ENCODE measurements at regions not wholly inside any gene's neighbourhood (a gene's known extent, or its start where the extent isn't known, plus 50 kb on each side); places are given as distances from the start of the nearest gene placed in this dataset.
A peak's percentile ranks its signal among the peaks of the same experiment; 100 is the strongest.

DNA sequence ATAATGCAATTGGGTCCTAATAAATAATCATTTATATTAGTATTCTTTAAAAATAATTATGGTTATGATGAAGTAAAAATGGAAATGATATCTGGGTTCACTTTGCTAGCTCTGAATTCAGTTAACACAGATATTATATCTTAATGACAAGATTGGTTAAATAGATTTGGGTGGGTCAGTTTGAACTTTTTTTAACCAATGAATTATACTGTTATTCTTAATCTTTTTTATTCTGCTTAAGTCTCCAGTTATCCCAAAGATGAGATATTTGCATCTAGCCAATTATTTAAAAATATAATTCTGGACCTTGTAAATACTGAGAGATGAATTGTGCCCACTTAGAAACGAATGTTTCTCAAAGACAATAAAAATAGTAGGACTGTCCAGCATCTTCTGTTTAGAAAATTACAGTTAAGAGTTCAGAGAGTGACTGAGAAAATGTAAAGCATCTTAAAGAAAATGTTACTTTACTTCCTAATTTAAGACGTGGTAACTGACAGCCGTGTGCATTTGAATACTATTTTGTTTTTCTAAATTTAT, 345.2 kb downstream of the USP25 start:
- DNase-seq = no peak

DNA sequence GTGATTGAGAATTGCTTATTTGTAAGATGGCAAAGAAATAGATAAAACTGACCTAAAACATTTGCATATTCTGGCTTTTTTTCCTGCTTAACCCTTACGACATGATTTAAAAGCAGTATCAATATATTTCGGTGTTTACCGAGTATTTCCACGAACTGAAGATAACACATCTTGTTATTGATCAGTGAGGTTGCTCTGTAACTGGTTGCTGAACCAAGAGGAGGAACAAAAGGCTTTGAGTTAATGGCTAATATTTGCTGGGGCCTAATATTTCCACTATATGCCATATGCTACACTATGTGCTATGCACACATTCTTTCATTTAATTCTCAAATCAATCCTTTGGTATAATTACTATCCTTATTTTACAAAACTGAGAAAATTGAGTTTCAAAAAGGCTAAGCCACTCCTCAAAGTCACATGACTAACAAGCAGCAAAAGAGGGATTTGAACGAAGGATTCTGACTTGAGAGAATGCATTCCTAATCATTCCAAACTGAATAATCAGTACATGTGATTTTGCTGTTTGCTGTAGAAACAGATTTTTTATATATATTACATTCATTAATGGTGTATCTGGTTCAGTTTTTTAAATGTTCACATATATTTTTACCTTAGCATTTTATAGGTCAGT, 346.0 kb downstream of the USP25 start:
- DNase-seq = no peak

DNA sequence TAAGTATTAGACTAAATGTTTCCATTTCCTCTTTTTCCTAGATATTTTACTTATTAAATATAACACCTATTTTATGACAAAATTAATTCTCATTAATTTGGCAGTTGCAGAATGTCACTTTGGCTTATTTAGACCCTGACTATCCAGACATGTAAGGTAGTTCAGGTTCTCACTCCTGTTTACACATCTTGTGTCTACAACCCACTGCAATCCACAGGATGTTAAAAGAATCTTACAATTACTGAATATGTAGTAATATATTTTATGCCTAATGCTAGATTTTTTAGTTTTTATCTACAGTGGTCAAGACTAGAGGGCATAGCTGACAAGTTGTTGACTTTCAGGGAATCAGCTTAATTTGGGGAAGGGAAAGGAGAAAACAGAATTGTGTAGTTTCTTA, 346.7 kb downstream of the USP25 start:
- no peak for DNase-seq

DNA sequence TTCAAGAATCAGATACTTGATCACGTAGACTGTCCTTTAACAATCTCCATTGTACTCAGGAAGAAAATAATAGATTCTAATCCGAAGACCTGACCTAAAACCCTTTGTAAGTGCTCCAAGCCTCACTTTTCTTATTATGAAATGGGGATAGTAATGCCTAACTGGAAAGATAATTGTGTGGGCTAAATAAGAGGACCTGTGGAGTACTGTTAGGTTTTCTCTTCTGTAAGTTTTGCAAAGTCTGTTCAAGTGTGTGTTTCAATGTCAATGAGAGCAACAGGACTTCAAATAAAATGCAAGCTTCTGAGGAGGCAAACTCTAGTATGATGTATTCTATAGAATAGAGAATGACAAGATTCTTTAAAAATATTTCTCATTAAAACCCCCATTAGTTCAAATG, 348.6 kb downstream of the USP25 start:
- no peak for DNase-seq

DNA sequence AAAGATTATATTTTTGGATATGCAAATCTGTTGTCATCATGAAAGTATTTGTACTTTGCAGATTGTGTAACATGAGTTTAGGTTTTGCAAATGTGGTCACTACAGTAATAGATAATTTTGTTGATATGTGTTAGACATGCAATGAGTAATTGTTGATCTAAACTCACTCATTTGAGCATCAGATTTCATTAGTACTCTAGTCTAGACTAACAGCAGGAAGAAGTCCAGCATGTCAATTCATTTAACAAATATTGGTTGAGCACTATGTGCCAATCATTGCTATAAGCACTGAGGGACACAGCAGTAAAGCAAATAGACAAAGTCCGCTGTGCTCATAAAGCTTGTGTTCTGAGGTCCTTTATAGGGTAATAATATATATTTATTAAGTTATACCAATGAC, 350.0 kb downstream of the USP25 start:
- DNase-seq = no peak

DNA sequence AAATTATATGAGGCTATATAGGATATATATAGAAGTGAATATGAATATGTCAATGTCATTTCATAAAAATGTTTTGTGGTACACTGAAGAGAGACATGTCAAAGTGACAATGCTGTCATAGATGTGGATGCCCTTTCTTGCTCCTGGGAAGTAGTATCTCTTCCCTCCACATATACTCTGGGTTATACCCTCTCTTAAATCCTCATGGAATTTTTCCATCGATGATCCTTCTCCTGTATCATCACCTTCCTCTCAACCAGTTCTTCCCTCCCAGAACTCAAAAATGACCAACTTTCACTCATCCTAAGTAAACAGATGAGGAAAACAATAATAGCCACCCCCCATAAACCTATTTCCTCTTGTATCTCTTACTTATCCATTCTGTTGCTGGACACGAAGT, 351.5 kb downstream of the USP25 start:
- DNase-seq = no peak

DNA sequence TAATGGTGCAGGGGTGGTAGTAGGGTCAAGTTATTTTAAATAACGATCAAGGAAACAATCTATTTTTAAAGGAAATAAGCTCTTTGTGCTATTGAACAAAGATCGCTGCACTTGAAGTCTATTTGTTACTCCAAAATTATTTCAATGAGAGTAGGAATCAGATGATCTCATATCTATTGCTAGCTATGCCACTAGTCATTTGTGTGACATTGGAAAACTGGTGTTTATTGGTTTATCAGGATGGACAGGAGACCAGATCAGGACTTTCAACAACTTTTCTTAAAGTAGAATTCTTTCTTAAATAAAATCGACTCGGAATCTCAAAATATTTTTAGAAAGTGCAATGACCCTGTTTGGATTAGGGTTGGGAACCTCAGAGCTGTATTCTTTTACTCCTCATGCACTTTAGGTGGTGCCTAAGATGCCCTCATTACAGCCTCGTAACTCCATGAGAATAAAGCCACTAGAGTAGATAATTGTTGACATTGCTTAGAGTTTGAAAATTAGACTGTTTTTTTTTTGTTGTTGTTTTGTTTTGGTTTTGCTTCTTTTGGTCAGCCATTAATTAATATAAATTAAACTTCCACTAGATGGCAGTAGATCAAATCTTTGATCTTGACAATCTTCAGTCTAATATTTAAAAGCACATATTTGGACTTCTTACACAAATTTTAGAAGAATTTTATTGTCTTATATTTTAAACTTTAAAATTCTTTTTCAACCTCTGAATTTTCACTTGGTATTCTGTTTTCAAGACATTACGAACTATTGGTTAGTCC, 352.4 kb downstream of the USP25 start:
- peak; percentile 17 for DNase-seq

DNA sequence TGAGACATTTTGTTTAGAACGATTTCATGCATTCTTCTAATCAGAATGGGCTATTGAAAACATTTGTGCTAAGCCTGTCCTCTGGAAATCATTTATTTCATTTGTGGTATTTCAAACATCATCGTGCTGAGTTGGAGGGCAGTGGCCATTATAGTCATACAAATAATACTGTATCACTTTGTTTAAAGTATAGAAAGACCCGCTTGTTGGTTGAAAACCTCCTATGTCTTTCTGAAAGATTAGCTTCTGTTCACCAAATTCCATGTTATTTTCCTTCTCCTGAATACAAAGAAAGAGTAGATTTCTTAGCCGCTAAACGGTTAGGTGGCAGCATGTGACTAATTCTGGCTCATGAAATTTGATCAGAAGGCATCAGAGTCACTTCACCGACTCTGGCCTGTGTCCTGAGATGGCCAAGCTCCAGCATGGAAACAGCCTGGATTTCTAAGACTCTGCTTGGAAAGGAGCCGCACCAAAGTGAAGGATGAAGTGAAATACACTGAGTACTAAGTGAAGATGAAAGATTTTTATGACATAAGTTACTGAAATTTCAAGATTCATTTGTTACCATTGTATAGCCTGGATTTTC, 355.1 kb downstream of the USP25 start:
- DNase-seq = no peak

DNA sequence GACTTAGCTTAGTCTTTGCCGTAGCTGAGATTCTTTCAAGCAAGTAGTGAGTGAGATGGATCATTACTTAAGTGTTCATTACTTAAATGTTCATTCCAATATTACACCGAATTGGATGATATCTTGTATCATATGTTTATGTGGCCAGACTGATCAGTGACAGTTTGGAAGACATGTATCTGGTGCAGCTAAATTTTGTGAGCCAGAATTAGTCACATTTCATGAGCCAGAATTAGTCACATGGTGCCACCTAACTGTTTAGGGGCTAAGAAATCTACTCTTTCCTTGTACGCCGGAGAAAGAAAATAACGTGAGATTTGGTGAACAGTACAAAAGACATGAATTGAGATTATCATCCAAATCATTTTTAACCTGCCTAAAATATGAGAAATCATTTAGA, 355.6 kb downstream of the USP25 start:
- no peak for DNase-seq

DNA sequence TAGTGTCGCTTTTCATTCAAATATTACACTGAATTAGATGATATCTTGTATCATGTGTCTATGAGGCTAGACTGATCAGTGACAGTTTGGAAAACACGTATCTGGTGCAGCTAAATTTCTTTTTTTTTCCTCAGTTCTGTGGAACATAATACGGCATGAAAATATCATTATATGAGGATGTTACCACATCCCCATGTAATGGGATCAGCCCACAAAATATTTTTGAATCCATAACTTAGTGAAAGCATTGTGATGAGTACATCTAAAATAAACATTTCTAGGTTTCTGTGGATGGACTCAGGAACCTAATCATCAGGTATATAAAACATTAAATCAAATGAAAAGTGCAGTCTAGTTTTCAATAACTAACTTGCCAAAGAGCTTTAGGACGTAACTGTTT, 356.3 kb downstream of the USP25 start:
- no peak for DNase-seq

DNA sequence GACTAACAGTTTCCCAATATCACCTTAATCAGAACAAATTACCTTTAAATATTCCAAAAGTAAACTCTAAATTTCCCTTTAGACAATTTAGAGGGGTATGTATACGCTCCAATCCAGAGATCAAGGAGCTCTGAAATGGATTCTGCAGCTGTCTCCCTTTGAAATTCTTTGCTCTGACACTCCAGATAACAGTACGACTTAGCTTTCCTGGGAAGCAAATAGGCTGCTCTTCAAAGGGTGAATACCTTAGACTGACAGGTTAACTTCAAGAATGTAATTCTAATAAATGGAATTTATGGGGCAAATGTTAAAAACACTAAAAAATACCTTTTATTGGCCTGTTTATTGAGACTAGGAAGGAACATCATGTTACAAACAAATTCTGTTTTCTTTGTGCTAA, 357.2 kb downstream of the USP25 start:
- DNase-seq = no peak

DNA sequence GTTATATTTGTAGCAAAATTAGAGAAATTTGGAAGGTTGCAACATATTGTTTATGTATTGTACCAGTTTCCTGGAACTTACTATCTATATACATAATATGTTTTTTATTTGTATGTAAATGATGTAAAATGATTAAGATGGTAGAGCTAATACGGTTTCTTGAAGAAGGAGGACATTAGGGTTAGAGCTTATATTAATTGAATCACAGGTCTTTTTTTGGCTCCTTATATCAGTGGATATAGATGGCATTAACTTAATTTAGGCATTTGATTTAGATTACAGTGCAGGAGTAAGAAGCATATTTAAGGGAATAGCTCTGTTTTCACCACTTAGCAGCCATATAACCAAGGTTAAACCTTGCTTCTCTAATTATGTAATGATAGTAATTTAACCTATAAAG, 357.7 kb downstream of the USP25 start:
- no peak for DNase-seq

DNA sequence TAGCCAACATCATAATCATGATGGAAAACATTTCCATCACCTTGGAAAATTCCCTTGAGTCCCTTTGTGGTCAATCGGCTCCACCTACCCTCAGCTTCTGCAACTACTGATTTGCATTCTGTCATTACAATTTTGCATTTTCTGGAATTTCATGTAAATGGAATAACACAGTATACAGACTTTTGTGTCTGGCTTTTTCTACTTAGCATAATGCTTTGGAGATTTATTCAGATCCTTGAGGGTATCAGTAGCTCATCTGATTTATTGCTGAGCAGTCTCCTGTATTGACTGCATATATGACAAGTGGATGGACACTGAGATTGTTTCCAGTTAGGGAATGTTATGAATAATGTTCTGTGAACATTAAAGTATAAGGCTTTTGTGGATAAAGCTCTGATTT, 358.3 kb downstream of the USP25 start:
- DNase-seq = no peak

DNA sequence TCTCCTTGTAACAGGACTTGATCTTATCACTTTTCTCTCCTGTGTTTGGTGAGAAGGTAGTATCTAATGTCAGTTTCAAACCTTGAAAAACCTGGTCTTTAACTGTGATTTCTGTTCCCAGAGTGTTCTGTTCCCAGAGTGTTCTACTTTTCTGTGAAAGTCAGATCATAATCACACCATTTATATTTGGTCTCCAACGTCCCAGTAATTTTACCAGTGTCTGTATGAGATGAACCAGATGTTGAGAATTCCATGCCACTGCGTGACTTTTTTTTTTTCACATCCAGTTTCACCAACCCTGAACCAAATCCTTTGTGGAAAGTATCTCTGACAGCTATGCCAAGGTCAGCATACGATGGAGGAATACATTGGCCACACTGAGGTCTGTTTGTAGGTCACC, 365.2 kb downstream of the USP25 start:
- DNase-seq = no peak

DNA sequence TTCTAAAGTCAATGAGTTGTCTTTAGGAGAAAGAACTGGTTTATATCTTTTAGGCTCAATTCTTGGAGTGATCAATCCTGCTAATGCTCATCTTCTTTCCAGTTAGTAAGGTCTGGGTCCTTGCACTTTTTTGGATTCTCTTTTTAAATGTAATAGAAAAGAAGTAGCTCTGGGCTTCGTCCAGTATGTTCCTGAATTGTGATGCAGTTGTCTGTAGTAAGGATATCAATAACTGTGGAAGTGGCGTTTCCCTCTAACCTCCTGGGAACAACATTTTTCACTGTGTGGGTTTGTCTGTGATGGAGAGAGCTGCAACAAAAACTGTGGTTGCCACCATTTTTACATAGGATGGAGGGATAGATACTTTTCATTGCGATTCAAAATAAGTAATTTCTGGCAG, 367.2 kb downstream of the USP25 start:
- no peak for DNase-seq

DNA sequence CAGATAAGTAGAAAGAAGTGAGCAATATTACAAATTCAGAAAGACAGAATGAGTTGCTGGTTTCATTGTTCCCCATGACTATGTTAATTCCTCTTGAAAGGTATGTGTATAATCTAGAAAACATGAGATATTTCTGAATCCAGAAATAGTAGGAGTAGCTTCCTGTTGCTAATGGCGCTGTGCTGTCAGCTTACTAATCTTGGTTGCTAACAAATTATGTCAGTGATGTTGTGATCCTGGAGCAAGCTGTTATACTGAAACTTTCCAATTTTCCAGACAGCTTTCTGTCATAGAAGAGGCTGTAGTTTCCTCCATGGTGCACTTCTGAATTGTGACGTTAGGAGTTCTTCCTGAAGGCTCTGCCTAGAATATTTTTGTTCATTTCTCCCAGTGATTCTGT, 372.3 kb downstream of the USP25 start:
- DNase-seq = no peak

DNA sequence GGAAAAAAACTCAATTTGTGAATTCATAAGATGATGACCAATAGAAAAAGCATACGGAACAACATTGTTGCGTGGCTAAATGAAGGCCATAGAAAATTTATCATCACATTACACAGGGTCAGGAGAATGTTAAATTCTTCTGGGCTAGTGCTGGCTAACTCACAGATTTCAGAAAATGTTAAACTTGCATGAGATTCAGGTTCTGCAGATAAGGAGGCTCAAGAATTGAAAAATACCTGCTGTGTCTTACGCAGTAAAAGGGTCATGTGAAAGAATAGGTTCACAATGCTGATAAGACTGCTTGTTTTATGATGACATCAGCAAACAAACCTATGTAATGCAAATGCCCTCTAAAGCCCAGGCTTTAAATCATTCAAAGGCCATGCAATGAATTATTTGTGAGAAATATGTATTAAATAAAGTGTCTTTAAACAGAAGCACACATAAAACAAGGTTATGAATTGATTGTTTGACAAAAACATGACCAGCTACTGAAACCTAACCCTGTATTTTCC, 378.8 kb downstream of the USP25 start:
- DNase-seq = no peak

DNA sequence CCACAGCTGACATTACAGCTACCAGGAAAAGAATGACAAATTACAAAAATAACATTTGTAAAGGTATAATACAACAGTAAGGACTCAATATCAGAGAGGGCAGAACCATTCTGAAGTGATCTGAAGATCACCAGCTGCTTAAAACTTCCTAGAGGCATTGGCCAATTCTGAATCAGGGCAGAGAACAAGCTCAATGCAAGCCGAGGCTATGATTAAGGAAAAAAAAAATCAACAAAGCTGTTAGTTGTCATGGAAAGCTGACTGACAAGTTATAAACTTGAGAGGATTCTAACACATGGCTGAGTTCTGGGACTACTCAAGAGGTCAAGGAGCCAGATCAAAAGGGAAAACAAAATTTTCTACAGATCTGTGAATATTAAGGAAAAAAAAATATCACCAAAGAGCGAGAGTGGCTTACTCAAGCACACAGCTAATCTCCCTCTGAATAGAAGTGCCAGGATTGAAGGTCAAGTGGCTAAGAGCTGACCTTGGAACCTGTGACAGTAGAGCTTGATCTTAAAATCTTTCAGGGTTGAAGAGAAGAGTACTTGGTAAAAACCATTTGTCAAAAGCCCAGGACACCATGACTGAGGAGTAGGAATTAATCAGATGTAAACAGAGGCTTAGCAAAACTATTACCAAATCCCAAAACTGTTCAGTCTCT, 383.4 kb downstream of the USP25 start:
- DNase-seq = no peak

DNA sequence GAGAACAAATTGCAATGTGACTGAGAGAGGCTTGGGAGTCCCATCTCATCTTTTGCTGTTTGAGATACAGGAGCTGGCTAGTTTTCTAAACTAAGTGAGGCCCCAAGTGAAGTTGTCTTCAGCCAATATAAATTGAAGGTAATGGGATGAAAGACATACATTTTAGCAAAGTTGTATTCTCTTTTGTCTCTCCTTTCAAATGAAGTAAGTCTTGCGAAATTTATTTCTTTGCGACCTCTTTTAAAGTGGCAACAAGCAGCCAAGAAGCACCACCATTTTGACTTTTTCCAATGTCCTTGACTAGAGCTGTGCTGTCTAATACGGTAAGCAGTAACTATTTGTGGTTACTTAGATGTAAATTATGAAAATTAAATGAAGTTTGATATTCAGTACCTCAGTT, 385.7 kb downstream of the USP25 start:
- DNase-seq = no peak

DNA sequence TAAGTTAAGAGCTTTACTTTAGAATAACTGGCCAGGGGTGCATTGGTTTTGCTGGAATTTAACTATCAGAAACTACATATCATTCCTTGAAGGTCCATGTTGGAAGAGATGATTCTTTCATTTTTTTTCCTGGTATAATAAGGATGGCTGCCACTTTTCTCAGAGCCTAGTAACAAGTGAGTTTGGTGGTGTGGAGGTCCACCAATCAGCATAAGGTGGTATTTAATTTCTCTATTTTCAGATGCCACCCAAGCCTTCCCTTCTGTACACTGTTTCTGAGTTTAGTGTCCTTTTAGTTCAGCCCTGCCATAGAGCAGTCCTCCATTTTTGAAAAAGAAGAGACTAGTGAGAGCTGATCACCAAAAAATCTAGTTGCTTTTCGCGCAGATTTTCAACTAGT, 386.3 kb downstream of the USP25 start:
- no peak for DNase-seq

DNA sequence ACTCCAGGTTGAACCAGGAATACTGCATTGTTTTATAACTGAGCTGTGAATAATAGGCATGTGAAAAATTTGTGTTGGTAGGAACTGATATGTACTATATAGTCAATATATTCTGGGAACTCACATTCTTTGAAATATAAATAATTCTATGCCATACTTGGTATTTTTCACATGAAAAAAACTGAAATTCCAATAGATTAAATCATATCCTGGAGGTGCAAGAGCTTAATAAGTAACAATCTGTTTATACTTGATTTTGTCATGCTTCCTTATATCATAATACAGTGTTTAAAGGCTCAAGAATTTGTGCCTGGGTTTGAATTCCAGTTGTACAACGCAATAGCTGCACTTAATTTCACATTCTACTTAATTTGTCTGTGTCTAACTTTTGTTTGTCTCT, 387.0 kb downstream of the USP25 start:
- DNase-seq = no peak

DNA sequence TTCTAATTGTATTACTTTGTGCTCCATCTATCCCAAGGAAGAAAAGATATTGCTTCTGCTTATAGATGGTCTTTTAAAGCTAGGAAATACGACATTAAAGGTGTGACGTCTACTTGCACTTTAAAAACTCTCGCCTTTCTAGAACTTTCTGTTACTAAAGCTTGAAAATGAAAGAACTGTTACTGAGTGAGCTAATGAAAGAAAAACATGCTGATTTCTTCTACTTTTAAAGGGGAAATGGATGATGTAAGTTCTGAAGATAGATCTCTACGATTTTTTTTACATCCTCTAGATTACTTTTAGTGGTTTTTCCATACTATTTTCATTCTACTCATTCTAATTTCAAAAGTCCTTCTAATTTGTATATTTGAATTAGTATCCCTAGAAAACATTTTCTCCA, 387.5 kb downstream of the USP25 start:
- no peak for DNase-seq

DNA sequence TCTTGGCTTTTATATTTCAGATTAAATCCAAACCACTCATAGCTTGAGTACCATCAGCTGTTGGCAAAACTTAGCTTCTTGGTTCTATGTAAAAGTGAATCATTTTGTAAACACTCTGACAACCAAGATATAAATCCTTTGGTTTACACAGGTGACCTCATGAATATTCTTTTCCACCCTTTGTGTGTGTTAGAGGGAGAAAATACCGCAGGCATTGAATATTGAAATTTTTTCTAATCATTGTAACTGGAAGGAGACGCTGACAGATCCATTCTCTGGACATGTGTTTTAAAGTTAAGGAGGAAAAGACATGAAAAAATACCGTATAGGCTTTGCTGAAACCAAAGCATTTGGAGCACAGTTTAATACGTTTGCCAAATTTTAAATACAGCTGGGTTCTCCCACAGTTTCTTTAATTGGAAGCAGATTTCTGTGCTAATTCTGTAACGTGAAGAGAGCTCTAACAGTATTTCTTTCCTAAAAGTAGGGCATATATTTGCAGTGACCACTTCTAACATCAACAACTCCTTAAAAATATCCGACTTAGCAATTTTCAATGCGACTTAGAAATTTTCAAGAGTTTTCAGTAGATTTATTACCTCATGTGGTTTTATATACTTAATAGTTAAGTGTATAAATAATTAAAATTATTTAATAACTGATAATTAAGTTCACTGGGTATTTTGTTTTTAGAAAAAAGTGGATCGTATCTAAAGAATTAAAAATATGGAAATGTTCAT, 388.2 kb downstream of the USP25 start:
- DNase-seq = no peak
